Hematopoietic multipotent progenitor cell treated with erythropoietin and hydrocortisone succinate and interleukin-3 and kit ligand, for 17 days (in vitro differentiated cells): ENCODE measurements at regions not wholly inside any gene's neighbourhood (a gene's known extent, or its start where the extent isn't known, plus 50 kb on each side); places are given as distances from the start of the nearest gene placed in this dataset.

Source experiments
- DNase-seq: peaks from one replicate; pipeline ENCODE4 v3.0.0-alpha.2; 2015; ENCODE audit warnings: low spot score

DNA sequence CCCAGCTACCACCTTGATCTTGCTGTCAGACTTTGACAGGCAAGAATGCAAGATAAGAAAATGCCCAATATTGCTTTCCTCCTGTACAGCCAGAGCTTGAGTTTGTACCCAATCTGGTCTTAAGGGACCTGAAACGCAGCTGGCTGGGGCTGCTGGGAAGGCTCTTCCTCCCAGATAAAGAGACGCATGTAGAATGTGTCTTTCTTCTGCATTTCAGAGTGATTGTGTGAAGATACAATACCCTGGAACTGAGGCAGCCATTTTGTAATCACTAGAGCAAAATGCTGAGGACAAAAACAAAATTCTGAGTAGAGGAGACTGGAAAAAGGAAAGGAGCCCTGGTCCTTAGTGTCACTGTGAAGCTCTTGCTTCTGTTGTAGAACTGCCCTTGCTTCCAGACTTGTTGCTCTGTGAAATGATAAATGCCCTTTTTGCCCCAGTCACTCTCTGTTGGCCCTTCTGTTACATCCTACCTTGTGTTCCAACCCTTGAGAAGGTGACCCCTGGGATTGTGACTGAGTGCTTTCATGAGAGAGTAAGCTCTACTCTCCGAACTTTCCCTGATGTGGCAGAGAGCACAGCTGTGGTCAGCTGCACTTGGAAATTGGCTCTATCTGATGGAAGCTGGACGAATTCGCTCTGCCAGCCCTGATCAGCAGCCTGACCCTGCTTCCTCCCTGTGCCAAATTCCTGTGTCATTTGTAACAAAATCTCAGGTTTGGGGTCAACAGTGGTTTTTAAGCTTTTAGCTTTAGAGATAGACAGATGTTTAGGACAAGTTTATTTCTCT lies 137.4 kb upstream of the RBMS1 start:
- no peak for DNase-seq

DNA sequence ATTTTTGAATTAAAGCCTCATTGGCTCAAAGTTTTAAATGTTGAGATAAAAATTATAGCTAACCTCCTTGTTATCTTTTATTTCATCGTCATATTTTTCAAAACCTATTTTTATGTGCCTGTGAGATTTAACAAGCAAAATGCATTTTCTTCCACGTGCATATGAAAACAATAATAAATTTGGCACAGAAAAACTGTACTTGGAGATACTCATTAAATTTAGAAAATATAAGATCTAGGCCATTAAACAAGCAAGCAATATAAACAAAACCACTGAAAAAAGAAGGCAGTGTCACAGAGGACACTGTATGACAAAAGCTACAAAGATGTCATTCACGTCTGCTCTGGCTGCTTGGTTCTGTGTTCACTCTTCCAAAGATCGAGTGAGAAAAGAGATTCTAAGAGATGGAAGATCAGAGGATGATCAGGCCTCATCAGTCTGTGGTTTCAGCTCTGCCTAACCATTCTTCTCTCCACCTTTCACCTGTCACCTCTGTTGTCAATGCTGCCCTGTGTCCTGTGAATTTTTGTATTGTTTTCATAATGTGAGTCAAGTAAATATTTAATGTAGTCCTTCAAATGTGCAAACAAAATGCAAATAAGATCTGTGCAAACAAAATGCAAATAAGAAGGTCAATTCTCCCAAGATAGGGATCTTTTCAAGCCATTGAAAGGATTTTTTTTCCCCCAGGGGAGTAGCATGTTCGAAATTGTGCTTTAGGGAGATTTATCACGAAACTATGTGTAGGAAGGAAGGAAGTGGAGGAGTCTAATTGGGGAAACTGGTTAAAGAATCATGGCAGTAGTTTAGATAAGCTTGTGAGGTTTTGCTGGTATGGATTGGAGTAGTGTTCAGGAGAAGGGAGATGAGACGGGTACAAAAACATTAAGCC lies 138.7 kb upstream of the RBMS1 start:
- DNase-seq, result no peak

DNA sequence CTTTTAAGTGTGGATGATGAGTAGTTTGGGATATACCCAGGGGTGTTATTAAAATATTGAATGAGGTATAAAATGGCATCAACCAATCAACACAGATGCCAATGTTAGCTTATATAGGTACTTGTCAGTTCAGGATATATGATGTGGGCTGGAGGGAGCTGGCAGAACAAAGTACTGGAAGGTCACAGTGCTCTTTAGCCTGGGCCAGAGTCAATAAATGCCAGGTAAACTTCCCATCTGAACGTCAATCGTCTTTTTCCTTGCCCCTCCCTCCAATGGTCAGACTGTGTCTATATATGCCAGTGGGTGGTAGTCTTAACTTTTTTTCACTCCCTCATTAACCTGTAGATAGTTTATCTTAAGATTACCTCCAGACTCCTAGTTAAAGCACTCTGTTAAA lies 140.8 kb upstream of the RBMS1 start:
- DNase-seq, result no peak

DNA sequence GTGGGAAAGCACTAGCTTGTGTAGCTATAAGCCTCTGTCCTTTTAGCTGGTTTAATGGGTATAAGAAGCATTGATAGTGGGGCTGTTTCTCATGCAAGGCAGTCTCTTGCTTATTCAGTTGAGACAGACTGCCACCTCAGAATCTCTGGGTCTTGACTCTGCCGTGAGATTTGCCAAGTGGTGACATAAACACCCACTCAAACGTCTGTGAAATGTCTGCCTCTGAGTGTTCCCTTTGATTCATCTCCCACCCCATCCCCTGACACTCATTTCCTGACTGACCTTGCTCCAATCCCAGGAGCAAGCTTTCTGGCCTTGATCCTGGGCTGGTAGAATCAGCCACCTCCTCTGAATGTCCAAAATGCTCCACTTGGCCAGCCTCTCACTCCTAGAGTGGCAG lies 141.9 kb upstream of the RBMS1 start:
- DNase-seq, result no peak

DNA sequence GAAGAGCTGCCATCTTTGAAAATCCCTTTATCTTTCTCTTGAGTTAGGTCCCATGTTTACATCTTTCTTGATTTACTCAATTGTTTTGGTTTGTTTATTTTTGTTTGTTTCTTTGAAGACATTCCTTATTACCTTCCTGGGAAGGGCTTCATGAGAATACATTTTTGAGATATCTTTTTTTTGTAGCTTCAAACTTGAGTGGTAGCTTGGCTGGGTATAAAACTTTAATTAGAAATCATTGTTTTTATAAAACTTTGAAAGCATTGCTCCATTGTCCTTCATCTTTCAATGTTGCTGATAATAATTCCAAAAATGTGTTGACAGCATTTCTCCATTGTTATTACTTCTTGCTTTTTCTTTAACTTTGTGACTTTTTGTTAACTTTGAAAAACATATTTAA lies 145.9 kb upstream of the RBMS1 start:
- DNase-seq, result no peak

DNA sequence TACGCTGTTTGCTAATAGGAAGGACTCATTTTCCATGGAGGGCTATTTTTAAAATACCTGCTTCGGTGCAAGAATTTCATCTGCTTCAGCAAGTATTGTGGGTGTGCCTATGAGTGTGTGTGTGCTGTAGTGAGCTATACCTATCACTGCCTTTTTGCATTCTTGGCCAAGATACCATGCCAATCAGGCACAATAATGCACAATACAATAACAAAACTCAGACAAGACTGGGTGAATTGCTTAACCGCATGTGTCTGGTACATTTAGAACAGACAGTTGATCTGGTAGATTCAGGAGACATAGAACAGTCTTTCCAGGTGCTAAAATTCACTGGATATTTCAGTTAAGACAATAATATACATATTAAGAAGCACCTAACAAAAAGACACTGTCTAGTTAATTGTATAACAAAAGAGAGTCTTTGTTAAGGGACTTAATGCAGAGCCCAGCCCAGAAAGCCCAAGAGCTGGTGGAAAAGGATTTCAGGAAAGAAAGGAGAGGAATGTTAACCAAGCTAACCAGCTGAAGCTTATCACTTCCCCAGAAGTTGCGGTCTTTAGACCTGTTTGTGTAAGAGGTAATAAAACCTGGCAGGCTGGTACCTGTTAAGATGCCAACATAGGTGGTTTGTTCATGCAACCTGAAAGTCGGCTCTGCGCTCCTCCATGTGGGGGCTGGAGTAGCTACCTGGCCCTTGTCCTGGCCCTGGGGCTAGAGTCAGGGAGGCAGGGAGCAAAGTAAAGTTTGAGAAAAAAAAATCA lies 153.3 kb upstream of the RBMS1 start:
- no peak for DNase-seq

DNA sequence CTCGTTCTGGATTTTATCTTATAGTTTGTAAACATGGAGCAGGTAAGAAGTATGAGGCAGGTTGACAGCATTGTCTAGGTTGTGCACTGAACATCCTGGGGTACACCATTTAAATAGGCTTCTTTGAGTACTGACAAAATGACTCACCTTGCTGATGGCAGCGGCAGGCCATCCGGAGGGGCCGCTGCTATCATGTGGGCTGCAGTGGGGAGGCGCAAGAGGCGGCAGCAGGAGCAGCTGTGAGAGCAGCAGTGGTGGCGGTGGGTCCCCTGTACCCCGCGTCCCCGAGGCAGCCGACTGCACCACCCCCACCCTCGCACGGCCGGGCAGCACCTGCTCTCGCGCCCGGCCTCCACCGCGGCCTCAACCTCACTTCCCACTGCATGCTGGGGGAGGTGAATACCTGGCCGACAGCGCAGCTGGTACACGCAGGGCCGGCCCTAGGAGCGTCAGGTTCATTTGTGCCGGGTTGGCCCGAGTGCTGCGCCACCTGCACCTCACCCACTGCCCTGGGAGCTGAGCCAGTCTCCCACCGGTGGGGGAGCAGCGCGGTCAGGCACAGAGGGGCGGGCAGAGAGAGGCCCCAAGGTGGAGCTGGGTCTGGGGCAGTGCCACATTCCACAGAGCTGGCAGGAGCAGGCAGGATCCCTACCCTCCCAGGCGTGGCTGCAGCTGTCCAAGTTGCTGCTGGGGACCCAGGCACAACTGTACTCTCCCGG lies 154.5 kb upstream of the RBMS1 start:
- DNase-seq, result no peak

DNA sequence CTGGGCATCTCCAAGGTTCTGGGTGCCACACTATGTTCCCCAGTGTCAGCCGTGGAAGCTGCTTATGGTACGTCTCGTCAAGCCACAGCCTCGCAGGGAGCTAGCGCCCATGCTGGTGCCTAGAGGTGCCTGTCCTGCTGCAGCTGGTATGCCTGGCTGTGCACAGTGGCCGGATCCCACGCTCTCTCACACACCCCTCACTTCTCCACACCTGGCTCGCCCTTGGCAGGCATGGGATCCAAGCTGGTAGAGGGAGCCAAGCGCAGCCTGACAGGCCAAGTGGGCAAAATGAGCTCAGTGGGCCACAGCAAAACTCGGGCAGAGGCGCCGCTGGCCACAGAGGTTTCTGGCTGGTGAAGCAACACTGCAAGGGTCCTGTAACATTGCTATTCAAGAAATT lies 156.1 kb upstream of the RBMS1 start:
- no peak for DNase-seq

DNA sequence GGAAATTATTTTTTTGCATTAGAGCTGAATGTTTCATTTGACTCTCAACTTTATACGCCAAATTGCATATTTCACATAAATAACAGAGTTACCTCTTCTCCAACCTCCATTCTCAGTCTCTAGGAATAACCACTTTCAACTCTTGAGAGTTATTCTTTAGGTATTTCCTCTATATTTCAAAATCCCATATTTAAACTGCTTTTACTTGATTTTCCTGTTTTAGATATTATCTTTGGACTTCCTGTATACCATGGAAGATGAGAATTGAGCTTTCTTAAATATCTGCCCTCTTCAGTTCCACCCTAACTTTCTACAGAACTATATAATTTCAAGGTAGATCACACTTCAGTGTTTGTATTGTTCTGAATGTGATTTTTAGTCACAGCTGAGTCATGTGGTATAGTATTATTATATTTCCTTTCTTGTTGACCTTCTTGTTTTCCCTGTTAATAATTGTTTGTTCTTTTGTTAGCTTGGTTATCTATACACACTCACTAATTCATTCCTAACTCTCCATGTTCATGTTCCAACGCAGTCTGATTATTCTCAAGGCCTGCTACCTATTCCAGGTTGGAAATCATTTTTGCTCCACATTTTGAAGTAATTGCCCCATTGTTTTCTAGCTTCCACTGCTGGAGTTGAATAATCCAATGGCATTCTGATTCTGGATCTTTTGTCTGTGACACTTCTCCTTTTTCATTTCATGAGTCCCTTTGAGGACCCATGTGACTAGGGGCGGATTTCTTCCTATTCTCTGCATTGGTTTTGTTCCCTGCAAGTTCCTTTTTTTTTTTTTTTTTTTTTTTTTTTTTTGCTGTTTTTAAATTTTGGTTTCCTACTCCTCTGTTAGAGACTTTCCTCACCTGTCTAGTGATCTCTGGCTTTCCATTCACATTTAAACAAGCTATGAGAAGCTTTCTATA lies 156.8 kb upstream of the RBMS1 start:
- DNase-seq, result no peak

DNA sequence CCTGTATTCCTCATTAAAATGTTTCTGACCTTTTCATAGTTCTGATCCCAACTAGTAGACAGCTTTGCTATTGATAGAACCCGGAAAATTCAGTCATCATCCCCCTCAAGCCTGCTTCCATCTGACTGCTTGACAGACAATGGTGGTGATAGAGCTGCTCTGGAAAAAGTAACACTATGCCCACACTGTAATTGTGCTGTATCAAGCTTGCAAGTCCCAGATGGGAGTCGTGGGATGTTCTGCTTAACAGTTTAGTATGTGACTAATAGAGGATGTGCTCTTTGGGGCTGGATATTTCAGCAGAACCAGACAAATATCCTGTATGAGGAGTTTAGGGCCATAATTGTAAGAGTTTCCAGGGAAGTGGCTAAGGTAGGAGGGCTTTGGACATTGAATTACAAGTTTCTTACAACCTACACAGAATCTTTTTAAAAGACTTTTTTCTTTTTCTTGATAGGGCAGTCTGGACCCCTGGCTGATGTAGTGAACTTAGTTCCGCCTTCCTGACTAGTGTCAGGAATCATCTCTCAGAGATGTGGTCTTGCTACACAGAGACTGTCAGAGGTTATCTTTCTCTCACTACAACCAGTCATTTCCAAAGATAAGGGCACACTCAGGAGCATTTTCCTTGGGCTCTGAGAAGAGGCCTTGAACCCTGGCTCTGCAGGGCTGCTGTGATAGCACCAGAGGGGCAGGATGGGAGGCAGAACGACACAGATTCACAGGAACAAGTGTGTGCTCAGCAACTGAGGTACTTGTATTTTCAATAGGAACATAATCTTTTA lies 158.0 kb upstream of the RBMS1 start:
- DNase-seq, result no peak

DNA sequence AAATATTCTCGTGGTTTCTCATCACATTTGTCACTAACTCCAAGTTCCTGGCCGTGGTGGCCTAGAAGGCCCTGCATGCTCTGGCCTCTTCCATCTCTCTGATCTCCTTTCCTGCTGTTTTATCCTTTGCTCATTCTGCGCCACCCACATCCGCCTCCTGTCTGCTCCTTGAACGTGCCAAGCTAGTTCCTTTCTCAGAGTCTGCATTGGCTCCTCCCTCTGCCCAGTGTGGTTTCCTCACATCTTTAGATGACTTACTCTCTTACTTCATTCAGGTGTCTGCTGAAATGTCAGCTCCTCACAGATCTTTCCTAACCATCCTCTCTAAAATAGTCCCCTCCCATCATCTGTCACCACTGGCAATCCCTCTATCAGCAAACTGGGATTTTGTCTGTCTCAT lies 158.6 kb upstream of the RBMS1 start:
- DNase-seq, result no peak

DNA sequence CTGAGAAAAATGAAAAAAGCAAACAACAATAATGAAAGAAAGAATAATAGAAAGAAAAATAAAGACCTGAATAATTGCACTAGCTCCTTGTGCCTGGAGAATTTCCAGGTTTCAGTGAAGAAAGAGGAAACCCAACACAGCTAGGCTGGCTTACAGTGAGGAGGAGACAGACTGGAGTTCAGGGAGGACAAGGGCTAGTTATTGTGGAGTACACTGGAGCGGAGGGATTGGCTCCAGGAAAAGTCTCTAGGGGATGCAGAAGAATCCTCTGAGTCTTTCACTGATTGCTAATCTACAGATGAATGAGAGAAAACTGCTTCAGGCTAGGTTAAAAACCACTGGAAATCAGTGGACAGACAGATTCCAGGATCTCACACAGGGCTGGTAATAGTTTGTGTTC lies 163.6 kb upstream of the RBMS1 start:
- DNase-seq, result no peak

DNA sequence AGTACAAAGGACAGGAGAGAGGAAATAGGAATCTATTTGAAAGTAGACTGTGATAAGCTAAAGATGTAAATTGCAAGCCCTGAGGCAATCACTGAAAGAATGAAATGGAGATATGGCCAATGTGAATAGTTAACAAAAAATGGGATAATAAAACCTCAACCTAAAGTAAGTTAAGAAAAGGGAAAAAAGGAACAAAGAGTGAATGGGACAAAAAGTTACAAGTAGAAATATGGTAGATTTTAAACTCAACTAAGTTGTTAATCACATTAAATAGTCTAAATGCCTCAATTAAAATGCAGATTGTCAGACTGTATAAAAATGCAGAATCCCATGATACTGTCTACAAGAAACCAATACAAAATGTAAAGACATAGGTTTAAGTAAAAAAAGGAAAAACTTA lies 165.2 kb upstream of the RBMS1 start:
- DNase-seq, result no peak

DNA sequence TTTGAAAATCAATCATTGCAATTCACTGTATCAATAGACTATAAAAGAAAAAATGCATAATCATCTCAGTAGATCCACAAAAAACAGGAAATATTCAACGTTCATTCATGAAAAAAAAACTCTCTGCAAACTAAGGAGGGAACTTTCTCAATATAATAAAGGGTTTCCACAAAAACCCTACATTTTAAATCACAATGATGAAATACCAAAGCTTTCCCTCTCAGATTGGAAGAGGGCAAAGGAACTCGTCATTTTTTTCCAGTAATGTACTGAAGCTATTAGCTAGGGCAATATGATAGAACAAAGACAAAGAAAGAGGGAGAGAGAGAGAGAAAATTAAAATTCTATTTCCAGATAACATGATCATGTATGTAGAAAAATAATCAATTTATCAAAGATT lies 167.1 kb upstream of the RBMS1 start:
- DNase-seq, result no peak

DNA sequence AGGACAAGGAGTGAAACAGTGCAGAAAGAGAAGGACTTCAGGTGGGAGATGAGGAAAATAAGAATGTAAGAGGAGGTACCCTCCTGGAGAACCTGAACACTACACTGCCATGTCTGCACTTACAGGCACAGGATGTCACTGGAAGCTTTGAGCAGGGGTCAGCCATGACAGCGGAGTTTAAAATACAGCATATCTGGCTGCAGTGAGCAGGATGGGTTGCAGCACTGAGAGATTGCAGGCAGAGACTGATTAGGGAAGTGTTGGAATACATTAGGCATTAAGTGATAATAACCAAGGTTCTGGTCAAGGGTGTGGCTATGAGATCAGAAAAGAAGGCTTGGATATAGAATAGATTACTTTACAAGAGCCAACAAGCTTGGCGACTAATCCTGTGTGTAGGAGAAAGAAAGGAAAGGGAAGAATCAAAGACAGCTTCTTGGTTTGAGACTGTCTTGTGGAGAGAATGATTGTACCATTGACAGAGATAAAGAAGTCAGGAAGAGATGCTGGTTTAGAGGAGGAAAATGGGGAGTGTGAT lies 171.1 kb upstream of the RBMS1 start:
- no peak for DNase-seq

DNA sequence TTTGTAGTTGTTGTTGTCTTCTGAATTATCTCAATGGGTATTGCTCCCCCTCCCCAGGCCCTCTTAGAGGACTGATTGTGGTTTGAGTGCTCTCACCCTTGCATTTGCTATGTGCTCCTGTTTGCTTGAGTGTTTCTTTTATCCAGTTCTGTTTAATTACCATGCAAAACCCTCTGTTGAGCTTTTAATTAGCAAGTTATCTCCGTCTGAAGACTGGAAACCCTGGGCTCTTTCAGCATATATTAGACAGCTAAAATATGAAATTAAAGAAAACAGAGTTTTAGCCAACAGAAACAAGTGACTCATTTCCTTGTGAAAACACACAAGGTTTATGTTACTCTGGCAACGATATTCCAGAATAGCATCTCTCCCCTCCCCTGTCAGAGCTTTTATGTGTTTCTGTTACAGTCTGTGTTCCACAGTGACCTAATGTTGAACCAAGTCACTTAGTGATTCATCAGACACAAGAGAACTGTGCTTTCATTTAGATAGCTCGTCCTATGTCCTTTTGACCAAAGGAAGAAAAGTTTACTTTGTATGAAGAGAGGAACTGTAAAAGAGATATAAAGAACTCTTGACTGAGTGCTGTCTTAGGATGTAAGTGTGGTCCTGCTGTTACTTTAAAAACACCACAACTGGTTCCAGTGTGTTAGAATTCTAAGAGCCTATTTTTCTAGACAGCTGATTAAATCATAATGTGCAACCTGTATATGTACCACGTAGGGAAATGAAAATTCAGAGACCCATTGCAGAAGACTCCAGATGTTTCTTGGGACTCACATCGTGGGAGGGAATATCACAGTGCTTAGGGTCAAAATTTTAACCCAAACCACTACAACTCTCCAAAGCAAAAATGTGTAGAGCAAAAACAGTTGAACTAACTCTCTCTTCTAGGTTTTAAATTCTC lies 172.8 kb upstream of the RBMS1 start:
- no peak for DNase-seq

DNA sequence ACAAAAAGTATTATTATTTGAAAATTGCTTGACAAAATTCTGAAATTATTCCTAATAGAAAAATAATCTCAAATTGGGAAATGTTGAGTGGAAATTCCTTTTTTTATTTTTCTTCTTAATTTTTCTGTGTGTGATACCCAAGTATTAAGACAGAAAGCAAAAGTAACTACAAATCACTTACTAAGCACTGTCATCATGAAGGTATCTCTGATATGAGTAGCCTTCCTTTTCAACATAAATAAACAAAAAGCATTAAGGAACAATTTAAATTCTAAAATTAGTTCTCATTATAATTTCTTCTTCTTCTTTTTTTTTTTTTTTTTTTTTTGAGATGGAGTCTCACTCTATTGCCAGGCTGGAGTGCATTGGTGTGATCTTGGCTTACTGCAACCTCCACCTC lies 174.2 kb upstream of the RBMS1 start:
- no peak for DNase-seq

DNA sequence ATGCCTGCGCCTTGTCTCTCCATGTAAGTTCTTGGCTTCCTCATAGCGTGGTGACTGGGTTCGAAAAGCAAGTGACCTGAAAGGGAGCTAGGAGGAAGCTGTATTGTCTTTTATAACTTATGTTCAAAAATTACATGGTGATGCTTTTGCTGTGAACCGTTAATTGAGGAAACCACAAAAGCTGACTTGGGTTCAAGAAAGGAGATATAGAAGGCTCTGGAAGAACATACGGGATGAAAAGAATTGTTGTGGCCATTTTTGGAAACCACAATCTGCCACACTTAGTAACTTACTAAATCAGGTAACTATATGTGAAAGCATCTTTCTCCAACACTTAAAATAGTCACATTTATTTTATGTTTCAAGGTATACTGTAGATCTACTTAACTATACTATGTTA lies 177.0 kb upstream of the RBMS1 start:
- no peak for DNase-seq

DNA sequence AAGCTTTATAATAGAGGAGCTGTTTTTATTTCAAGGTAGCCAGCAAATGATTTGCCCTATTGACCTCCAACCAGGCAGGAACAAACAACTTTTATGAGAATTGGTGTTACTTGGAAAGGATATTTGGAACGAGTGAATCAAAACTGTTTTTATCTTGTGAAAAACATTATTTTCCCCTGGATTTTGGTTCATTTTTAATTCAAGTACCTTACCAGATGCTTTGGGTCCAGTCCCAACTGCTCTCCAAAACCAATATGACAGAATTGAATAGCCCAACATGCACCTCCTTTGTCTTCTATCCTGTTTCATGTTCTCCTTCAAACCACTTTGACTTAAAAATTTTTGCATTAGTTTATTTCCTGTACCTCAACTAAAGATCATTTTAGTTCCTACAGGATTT lies 178.6 kb upstream of the RBMS1 start:
- DNase-seq, result no peak
